CD4-positive, alpha-beta T cell (primary cell): ENCODE measurements at regions not wholly inside any gene's neighbourhood (a gene's known extent, or its start where the extent isn't known, plus 50 kb on each side); places are given as distances from the start of the nearest gene placed in this dataset.
"Not testable (repeated sequence)": the region's sequence is repeated elsewhere in the genome, so short reads cannot be mapped to it uniquely, and the experiment has no call there.

Experiments used
- ATAC-seq: fragments of 200-7000 bp; cut with Tn5 transposase; one replicate; pipeline ENCODE4 v1.10.0; 2022; ENCODE audit warnings: mild to moderate bottlenecking; ENCODE audit not compliant: poor library complexity
- CTCF ChIA-PET: fragments of 350-600 bp; sonication (Branson Sonifier 250); formaldehyde crosslinking; loops from one replicate; lab custom pipeline; 2021; ENCODE audit warnings: antibody characterized with exemption, inconsistent platforms; lab: Charles Lee
- POLR2A ChIA-PET: fragments of 350-600 bp; sonication (Branson Sonifier 250); formaldehyde crosslinking; loops from one replicate; lab custom pipeline; 2021; ENCODE audit warnings: antibody characterized with exemption, inconsistent platforms; lab: Charles Lee
- DNase-seq, 14 experiments: peaks; one replicate each; pipeline ENCODE4 v3.0.0-alpha.2; 2013 to 2020; ENCODE audit warnings: mixed read lengths in 2 of 14
- H3K27ac ChIP-seq, 2 donors: one replicate each; pipeline versions ENCODE4 v1.5.1 to v1.7.0; 2013; ENCODE audit warnings: low read length in 2 of 2, low read depth in 1 of 2, mild to moderate bottlenecking in 1 of 2
- H3K27me3 ChIP-seq, 2 experiments: 1 replicate in 1 of 2; 2 replicates in 1 of 2; pipeline versions ENCODE4 v1.6.1 to v1.7.0; 2013; ENCODE audit warnings: low read length in 2 of 2, control low read depth in 1 of 2, mild to moderate bottlenecking in 1 of 2, moderate library complexity in 1 of 2; ENCODE audit not compliant: insufficient read depth in 2 of 2, control insufficient read depth in 1 of 2
- H3K36me3 ChIP-seq: one replicate; pipeline ENCODE4 v1.6.1; 2013; ENCODE audit warnings: low read length, control low read depth; ENCODE audit not compliant: insufficient read depth
- H3K4me1 ChIP-seq: one replicate; pipeline ENCODE4 v1.6.1; 2013; ENCODE audit warnings: low read length, control low read depth; ENCODE audit not compliant: insufficient read depth
- H3K4me3 ChIP-seq: one replicate; pipeline ENCODE4 v1.5.1; 2013; ENCODE audit warnings: mild to moderate bottlenecking, low read length, moderate library complexity
- H3K9me3 ChIP-seq, 2 experiments: 1 replicate in 1 of 2; 2 replicates in 1 of 2; pipeline versions ENCODE4 v1.6.1 to v1.7.0; 2013; ENCODE audit warnings: low read length in 2 of 2, mild to moderate bottlenecking in 2 of 2, control low read depth in 1 of 2, moderate library complexity in 1 of 2; ENCODE audit not compliant: control insufficient read depth in 1 of 2, insufficient read depth in 1 of 2
- H3K27ac Mint-ChIP-seq: one replicate; pipeline ENCODE4 v1.8.0; 2020; ENCODE audit warnings: mixed read lengths
- H3K27me3 Mint-ChIP-seq: one replicate; pipeline ENCODE4 v1.8.0; 2021; ENCODE audit warnings: mixed read lengths
- H3K36me3 Mint-ChIP-seq: one replicate; pipeline ENCODE4 v1.8.0; 2021; ENCODE audit warnings: low read depth, mixed read lengths
- H3K4me1 Mint-ChIP-seq: one replicate; pipeline ENCODE4 v1.8.0; 2021; ENCODE audit warnings: low read depth, mixed read lengths
- H3K4me3 Mint-ChIP-seq: one replicate; pipeline ENCODE4 v1.8.0; 2020; ENCODE audit warnings: mild to moderate bottlenecking, mixed read lengths
- H3K9me3 Mint-ChIP-seq: one replicate; pipeline ENCODE4 v1.8.0; 2020; ENCODE audit warnings: mixed read lengths
- intact Hi-C, 2 experiments: fragments of 100-400 bp; cut with DNase I in 1 of 2; cut with micrococcal nuclease in 1 of 2; formaldehyde crosslinking; loops; one replicate each; pipeline versions ENCODE4 v1.15.1 to v1.9.0; 2023 to 2025; cut with DNase I, micrococcal nuclease
- TF ChIP-seq, protein P1 (sequence below): fragments of 200-600 bp; IDR thresholded peaks from one replicate; pipeline ENCODE4 v1.8.0; 2022; ENCODE audit warnings: antibody characterized with exemption, mild to moderate bottlenecking

DNA sequence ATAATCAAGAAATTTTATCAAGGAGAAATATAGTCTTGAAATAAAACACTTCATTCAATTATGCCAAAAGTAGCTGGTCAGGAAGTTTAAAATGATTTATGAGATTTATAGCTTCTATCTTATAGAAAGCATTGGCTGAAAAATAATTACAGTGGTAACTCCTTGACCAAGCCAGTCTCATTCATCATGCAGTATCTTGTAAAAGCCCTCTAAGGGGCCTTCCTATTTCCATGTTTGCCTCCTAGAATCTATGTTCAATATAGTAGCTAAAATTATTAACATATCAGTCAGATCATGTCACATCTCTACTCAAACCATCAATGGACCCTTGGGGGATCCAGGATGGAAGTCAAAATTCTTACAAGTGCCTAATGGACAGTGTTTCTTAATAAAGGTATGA is 393.4 kb upstream of the ST8SIA4 start:
- no peak for DNase-seq
- no peaks in the 10 kb centered on the region for H3K36me3 ChIP-seq
- H3K4me3 Mint-ChIP-seq: no peak overlapping the region
- no peak overlapping the region for H3K4me3 ChIP-seq
- H3K4me1 ChIP-seq: no peaks in the 10 kb centered on the region
- peaks cover 4% of the 10 kb centered on the region for H3K27me3 Mint-ChIP-seq
- no peaks in the 10 kb centered on the region for H3K9me3 ChIP-seq
- ChIA-PET CTCF (no interaction called here), POLR2A (no interaction called here)
- H3K27ac ChIP-seq: no peak overlapping the region
- H3K27ac Mint-ChIP-seq: no peak overlapping the region
- TF ChIP-seq, protein P1, sequence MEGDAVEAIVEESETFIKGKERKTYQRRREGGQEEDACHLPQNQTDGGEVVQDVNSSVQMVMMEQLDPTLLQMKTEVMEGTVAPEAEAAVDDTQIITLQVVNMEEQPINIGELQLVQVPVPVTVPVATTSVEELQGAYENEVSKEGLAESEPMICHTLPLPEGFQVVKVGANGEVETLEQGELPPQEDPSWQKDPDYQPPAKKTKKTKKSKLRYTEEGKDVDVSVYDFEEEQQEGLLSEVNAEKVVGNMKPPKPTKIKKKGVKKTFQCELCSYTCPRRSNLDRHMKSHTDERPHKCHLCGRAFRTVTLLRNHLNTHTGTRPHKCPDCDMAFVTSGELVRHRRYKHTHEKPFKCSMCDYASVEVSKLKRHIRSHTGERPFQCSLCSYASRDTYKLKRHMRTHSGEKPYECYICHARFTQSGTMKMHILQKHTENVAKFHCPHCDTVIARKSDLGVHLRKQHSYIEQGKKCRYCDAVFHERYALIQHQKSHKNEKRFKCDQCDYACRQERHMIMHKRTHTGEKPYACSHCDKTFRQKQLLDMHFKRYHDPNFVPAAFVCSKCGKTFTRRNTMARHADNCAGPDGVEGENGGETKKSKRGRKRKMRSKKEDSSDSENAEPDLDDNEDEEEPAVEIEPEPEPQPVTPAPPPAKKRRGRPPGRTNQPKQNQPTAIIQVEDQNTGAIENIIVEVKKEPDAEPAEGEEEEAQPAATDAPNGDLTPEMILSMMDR: no peak
- H3K36me3 Mint-ChIP-seq: no peaks in the 10 kb centered on the region
- H3K27me3 ChIP-seq: no peaks in the 10 kb centered on the region
- no peak for ATAC-seq
- intact Hi-C loops: no loop called here
- no peaks in the 10 kb centered on the region for H3K4me1 Mint-ChIP-seq
- no peaks in the 10 kb centered on the region for H3K9me3 Mint-ChIP-seq

DNA sequence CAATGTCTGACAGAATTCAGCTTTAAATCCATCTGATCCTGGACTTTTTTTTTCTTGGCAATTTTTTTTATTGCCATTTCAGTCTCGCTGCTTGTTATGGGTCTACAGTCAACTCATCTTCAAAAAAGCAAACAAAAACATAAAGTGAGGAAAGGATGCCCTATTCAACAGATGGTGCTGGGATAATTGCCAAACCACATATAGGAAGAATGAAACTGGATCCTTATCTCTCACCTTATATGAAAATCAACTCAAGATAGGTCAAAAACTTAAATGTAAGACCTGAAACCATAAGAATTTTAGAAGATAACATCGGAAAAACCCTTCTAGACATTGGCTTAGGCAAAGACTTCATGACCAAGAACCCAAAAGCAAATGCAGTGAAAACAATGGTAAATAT is 389.1 kb upstream of the ST8SIA4 start:
- H3K4me1 ChIP-seq: no peaks in the 10 kb centered on the region
- Mint-ChIP-seq H3K27me3 (peaks cover 4% of the 10 kb centered on the region), H3K9me3 (no peaks in the 10 kb centered on the region), H3K4me1 (no peaks in the 10 kb centered on the region), H3K36me3 (no peaks in the 10 kb centered on the region), H3K27ac (no peak overlapping the region), H3K4me3 (no peak overlapping the region)
- H3K27ac ChIP-seq: no peak overlapping the region
- no peaks in the 10 kb centered on the region for H3K36me3 ChIP-seq
- no peak overlapping the region for H3K4me3 ChIP-seq
- TF ChIP-seq, protein P1: no peak
- DNase-seq (no peak), ATAC-seq (no peak)
- no peaks in the 10 kb centered on the region for H3K27me3 ChIP-seq
- ChIA-PET CTCF (no interaction called here), POLR2A (no interaction called here)
- H3K9me3 ChIP-seq: no peaks in the 10 kb centered on the region
- intact Hi-C loops: no loop called here

DNA sequence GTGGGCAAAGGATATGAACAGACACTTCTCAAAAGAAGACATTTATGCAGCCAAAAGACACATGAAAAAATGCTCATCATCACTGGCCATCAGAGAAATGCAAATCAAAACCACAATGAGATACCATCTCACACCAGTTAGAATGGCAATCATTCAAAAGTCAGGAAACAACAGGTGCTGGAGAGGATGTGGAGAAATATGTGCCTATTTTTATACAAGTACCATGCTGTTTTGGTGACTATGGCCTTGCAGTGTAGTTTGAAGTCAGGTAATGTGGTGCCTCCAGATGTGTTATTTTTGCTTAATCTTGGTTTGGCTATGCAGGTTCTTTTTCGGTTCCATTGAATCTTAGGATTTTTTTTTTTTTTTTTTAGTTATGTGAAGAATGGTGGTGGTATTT is 387.7 kb upstream of the ST8SIA4 start:
- intact Hi-C loops, H3K4me1 Mint-ChIP-seq, DNase-seq, H3K36me3 ChIP-seq, POLR2A ChIA-PET, H3K27ac Mint-ChIP-seq, H3K9me3 ChIP-seq, H3K27ac ChIP-seq, H3K4me1 ChIP-seq, ATAC-seq, CTCF ChIA-PET, H3K27me3 Mint-ChIP-seq, H3K36me3 Mint-ChIP-seq, H3K4me3 ChIP-seq, H3K4me3 Mint-ChIP-seq, H3K9me3 Mint-ChIP-seq, H3K27me3 ChIP-seq: not testable (repeated sequence)

DNA sequence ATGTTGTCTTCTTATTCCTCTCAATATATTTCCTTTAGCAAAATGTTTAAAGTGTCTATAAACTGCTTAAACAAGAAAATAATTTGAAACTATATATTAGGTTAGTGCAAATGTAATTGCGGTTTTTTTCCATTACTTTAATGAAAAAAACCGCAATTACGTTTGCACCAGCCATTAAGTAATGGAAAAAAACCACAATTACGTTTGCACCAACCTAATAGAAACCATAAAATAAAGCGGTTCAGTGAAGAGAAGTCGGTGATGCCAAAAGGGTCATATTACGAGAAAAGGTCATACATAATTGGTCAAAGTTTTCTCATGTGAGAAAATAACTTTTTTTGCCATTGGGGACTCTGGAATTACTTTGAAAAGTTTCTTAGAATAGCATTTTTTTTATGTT is 385.6 kb upstream of the ST8SIA4 start:
- no peaks in the 10 kb centered on the region for H3K36me3 Mint-ChIP-seq
- Histone ChIP-seq H3K27me3 (no peaks in the 10 kb centered on the region), H3K36me3 (no peaks in the 10 kb centered on the region), H3K27ac (no peak overlapping the region), H3K9me3 (no peaks in the 10 kb centered on the region), H3K4me3 (no peak overlapping the region), H3K4me1 (no peaks in the 10 kb centered on the region)
- TF ChIP-seq, protein P1: no peak
- ATAC-seq: no peak
- no peak overlapping the region for H3K4me3 Mint-ChIP-seq
- H3K27me3 Mint-ChIP-seq: peaks cover 4% of the 10 kb centered on the region
- ChIA-PET CTCF (no interaction called here), POLR2A (no interaction called here)
- DNase-seq: no peak
- intact Hi-C loops: no loop called here
- H3K27ac Mint-ChIP-seq: no peak overlapping the region
- H3K4me1 Mint-ChIP-seq: no peaks in the 10 kb centered on the region
- H3K9me3 Mint-ChIP-seq: no peaks in the 10 kb centered on the region
